GM13976 (cell line): ENCODE measurements at regions not wholly inside any gene's neighbourhood (a gene's known extent, or its start where the extent isn't known, plus 50 kb on each side); places are given as distances from the start of the nearest gene placed in this dataset.

Experiments used
- DNase-seq: peaks from one replicate; pipeline ENCODE4 v3.0.0; 2012; ENCODE audit warnings: low spot score
- CTCF ChIP-seq: IDR thresholded peaks from 2 replicates; pipeline ENCODE4 v1.5.1; 2012; ENCODE audit warnings: borderline replicate concordance, mild to moderate bottlenecking; ENCODE audit not compliant: insufficient read depth; ENCODE audit errors: extremely low read depth, missing control alignments, control extremely low read depth
- in situ Hi-C: fragments of 300-500 bp; cut with MboI; formaldehyde crosslinking; loops from one replicate; pipeline ENCODE4 v1.12.0; 2022; ENCODE audit warnings: low sequenced_read_pairs, mixed read lengths, inconsistent platforms; ENCODE audit not compliant: unreplicated experiment

DNA sequence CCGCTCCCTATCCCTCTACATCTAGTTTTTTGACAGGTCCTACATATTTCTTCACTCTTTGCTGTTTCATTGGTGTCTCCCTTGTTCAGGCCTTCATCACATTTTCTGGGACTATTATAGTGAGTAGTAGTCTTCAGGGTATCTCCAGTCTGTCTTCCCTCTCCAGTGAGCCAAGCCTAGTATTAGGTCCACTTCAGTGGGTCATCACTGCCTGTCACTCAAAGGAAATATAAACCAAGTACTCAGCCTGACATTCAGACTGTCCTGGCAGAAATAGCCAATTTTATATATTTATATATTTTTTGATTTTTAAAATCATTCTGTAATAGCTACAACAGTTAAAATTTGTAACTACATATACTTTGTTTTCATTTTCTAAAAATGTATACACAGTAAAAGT, 137.8 kb downstream of the CYB561 start:
- no peak for TF ChIP-seq CTCF
- in situ Hi-C loops: no loop called here

GRCh38 chr17:63309021-63309420, 137.1 kb downstream of the CYB561 start:
- no peak for TF ChIP-seq CTCF
- no peak for DNase-seq
- in situ Hi-C loops: no loop called here

More for the DNA sequence above, 137.8 kb downstream of the CYB561 start:
- DNase-seq: no peak

GRCh38 chr17:63311416-63311937, 134.6 kb downstream of the CYB561 start:
- no peak for DNase-seq
- no peak for TF ChIP-seq CTCF
- in situ Hi-C loops: no loop called here

DNA sequence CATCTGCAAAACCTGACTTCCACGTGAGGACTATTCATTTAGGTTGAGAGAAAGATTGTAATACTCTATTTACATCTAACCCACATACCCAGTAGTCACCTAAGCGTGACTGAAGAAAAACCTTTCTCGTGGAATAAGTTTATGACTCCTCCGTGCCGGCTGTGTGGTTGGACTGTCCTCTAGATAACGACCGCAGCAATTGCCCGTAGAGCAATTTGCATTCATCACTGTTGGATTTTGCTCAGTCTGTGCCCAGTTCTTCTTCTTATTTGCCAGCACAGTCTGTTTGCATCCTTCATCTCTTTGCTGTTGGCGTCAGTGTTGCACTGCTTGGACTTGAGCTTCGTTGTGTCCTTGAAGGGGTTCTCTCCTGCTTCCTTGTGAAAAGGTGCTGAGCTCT, 131.3 kb downstream of the CYB561 start:
- TF ChIP-seq CTCF: no peak
- in situ Hi-C loops: no loop called here
- DNase-seq: no peak

DNA sequence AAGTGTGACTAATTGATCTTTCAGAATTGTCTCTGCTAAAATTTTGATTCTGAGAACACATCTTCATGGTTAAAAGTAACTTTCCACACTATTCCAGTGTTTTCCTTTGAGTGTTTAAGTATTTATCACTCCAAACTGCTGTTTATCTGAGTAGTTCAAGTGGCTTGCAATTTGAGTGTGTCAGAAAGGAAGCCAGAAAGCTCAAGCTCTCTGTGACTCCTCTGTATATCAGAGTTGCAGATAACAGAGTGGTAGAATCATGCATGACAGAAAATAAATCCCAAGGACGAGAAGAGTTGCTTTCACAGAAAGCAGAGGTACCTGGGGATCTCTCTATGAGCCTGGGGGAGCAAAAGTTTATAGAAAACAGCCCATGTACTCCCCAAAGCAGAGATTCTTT, 130.0 kb downstream of the CYB561 start:
- TF ChIP-seq CTCF: no peak
- DNase-seq: no peak
- in situ Hi-C loops: no loop called here

DNA sequence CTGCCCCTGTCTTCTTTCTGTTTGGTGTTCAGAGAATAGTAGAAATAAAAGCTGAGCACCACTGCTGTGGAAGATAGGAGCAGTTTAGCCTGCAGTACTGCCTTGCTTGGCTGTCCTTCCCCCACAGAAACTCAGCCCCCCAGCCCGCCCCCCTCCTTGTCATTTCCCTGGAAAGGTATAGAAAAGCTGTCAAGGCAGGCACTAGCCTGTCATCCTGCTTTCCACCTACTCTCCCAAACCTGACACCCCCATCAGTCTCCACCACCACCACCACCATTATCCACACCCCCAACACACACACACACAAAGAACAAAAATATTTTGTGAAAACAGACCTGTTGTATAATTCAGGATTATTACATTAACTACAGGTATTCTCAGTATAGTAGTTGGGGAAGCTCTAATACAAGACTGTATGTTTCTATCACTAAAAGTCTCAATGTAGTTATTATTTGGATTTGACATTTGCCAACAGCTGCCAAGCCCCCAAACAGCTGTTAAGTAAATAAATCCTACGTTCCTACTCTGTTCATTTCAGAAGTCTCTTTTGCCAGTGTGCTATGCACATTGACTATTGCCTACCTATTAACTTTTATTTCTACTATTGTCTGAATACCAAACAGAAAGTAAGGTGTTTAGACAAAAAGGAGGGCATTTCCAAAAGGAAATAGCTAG, 128.8 kb downstream of the CYB561 start:
- TF ChIP-seq CTCF: no peak
- in situ Hi-C loops: no loop called here
- DNase-seq: no peak
